Liver (tissue), 8 donors: ENCODE measurements at regions not wholly inside any gene's neighbourhood (a gene's known extent, or its start where the extent isn't known, plus 50 kb on each side); places are given as distances from the start of the nearest gene placed in this dataset.

Source experiments
- DNase-seq: peaks from one replicate; pipeline ENCODE4 v3.0.0-alpha.2; 2017; ENCODE audit warnings: low spot score
- H3K27ac ChIP-seq, 2 donors: one replicate each; pipeline ENCODE4 v1.7.0; 2013; ENCODE audit warnings: inconsistent platforms in 2 of 2, low read length in 2 of 2, control low read depth in 1 of 2, low read depth in 1 of 2, mild to moderate bottlenecking in 1 of 2
- H3K27me3 ChIP-seq, 4 donors: one replicate each; pipeline versions ENCODE4 v1.6.1 to v1.7.0; 2013; ENCODE audit warnings: low read length in 3 of 4, inconsistent platforms in 1 of 4, mild to moderate bottlenecking in 1 of 4, moderate library complexity in 1 of 4; ENCODE audit not compliant: control insufficient read depth in 4 of 4, insufficient read depth in 4 of 4
- H3K36me3 ChIP-seq, 4 donors: one replicate each; pipeline versions ENCODE4 v1.6.1 to v1.7.0; 2013; ENCODE audit warnings: low read length in 3 of 4, mild to moderate bottlenecking in 3 of 4, low read depth in 1 of 4, moderate library complexity in 1 of 4; ENCODE audit not compliant: control insufficient read depth in 4 of 4, insufficient read depth in 3 of 4
- H3K4me1 ChIP-seq, 4 donors: one replicate each; pipeline versions ENCODE4 v1.6.1 to v1.7.0; 2013; ENCODE audit warnings: low read length in 3 of 4, mild to moderate bottlenecking in 3 of 4, moderate library complexity in 1 of 4; ENCODE audit not compliant: control insufficient read depth in 4 of 4, insufficient read depth in 4 of 4
- H3K4me3 ChIP-seq, 3 donors: one replicate each; pipeline versions ENCODE4 v1.6.1 to v1.7.0; 2013; ENCODE audit warnings: low read length in 3 of 3, control low read depth in 1 of 3, low read depth in 1 of 3, mild to moderate bottlenecking in 1 of 3
- H3K9ac ChIP-seq, 2 donors: one replicate each; pipeline ENCODE4 v1.7.0; 2013; ENCODE audit warnings: low read length in 2 of 2, mild to moderate bottlenecking in 2 of 2, moderate library complexity in 2 of 2, control low read depth in 1 of 2, low read depth in 1 of 2
- H3K9me3 ChIP-seq, 4 donors: one replicate each; pipeline versions ENCODE4 v1.6.1 to v1.7.0; 2013; ENCODE audit warnings: low read length in 3 of 4; ENCODE audit not compliant: control insufficient read depth in 4 of 4
- CTCF ChIP-seq: fragments of 150-350 bp; IDR thresholded peaks from 2 replicates; pipeline ENCODE4 v1.5.1; 2017; ENCODE audit warnings: improper control_type of control experiment, low read depth, low read length; ENCODE audit not compliant: missing input control
- FOXA1 ChIP-seq: IDR thresholded peaks from 2 replicates; pipeline ENCODE4 v1.6.1; 2016; ENCODE audit warnings: antibody characterized with exemption
- FOXA2 ChIP-seq: IDR thresholded peaks from 2 replicates; pipeline ENCODE4 v1.6.1; 2016; ENCODE audit warnings: antibody characterized with exemption
- GABPA ChIP-seq, 2 donors: IDR thresholded peaks in 1 of 2; conservative IDR thresholded peaks in 1 of 2; 2 replicates each; pipeline ENCODE4 v1.6.1; 2016; ENCODE audit warnings: antibody characterized with exemption in 2 of 2, mild to moderate bottlenecking in 1 of 2, moderate library complexity in 1 of 2
- HNF4A ChIP-seq, 2 donors: conservative IDR thresholded peaks; 2 replicates each; pipeline ENCODE4 v1.6.1; 2016; ENCODE audit warnings: antibody characterized with exemption in 2 of 2, mild to moderate bottlenecking in 2 of 2
- HNF4G ChIP-seq: IDR thresholded peaks from 2 replicates; pipeline ENCODE4 v1.6.1; 2016; ENCODE audit warnings: antibody characterized with exemption
- JUND ChIP-seq, 2 donors: IDR thresholded peaks; 2 replicates each; pipeline ENCODE4 v1.6.1; 2016; ENCODE audit warnings: antibody characterized with exemption in 2 of 2
- MAX ChIP-seq: IDR thresholded peaks from 2 replicates; pipeline ENCODE4 v1.6.1; 2016; ENCODE audit warnings: antibody characterized with exemption
- NR2F2 ChIP-seq: IDR thresholded peaks from 2 replicates; pipeline ENCODE4 v1.6.1; 2016; ENCODE audit warnings: antibody characterized with exemption
- RAD21 ChIP-seq, 2 donors: IDR thresholded peaks; 2 replicates each; pipeline ENCODE4 v1.6.1; 2016; ENCODE audit warnings: antibody characterized with exemption in 2 of 2, mild to moderate bottlenecking in 2 of 2
- REST ChIP-seq: IDR thresholded peaks from 2 replicates; pipeline ENCODE4 v1.6.1; 2016; ENCODE audit warnings: antibody characterized with exemption, mild to moderate bottlenecking
- RXRA ChIP-seq, 2 donors: IDR thresholded peaks; 2 replicates each; pipeline ENCODE4 v1.6.1; 2017 to 2018; ENCODE audit warnings: antibody characterized with exemption in 2 of 2, mild to moderate bottlenecking in 1 of 2
- SP1 ChIP-seq: IDR thresholded peaks from 2 replicates; pipeline ENCODE4 v1.6.1; 2018; ENCODE audit warnings: antibody characterized with exemption, mild to moderate bottlenecking
- TAF1 ChIP-seq: conservative IDR thresholded peaks from 2 replicates; pipeline ENCODE4 v1.6.1; 2016; ENCODE audit warnings: antibody characterized with exemption, mild to moderate bottlenecking
- WGBS: extraction: QIAGEN DNeasy Blood & Tissue Kit; methylation state at CpG from one replicate; pipeline ENCODE4 v1.1.7; 2013; 5-methylcytosine and 5-hydroxymethylcytosine counted together
- TF ChIP-seq, protein P1 (sequence below): IDR thresholded peaks from 2 replicates; pipeline ENCODE4 v1.6.1; 2016; ENCODE audit warnings: antibody characterized with exemption
- TF ChIP-seq, protein P2 (sequence below): IDR thresholded peaks from 2 replicates; pipeline ENCODE4 v1.6.1; 2016; ENCODE audit warnings: antibody characterized with exemption
- donor health status: healthy.
- donor health status: healthy.
- donor health status: healthy.
- donor health status: healthy.
- donor health status: healthy.

DNA sequence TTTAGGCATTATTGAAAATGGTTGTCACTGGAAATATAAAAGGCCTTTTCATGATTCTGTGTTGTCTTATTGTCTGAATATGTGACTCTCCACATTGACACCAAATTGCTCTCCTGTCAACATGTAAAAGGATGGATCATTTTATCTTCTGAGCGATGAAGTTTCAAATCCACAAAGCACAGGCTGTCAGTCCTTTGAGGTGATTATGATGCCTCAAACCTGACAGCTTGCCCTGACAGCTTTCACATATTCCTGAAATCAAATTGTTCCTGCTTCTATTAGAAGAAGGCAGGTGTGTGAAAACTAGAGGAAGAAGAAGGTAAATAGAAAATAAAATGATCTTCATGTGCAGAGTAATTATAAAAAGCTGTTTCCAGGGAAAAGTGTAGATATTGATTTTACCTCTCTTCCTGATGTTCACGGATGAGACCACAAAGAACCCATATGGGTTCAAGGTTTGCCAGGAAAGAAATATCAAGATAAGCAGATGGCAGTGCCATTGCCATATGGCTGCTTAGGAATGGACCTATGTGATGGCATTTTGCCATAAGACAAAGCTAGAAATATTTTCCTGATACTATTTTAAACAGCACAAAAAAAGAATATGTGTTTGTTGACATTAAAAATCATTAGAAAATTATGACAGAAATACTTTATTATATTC lies 1006.3 kb upstream of the AGA start (continued):
- no peak for TF ChIP-seq CTCF
- TF ChIP-seq JUND (IDR thresholded peaks at IDR 0.05) = no peak
- no peak for TF ChIP-seq NR2F2
- TF ChIP-seq RAD21 (IDR thresholded peaks at IDR 0.05) = no peak
- TF ChIP-seq MAX = no peak
- no peak for TF ChIP-seq TAF1
- no peak for TF ChIP-seq RXRA (IDR thresholded peaks at IDR 0.05)
- no peak for TF ChIP-seq SP1

GRCh38 chr4:178450614-178451013 lies 1008.4 kb upstream of the AGA start:
- Histone ChIP-seq H3K9me3 (no peaks in the 10 kb centered on the region), H3K9ac (no peak overlapping the region), H3K27me3 (no peaks in the 10 kb centered on the region), H3K4me1 (no peaks in the 10 kb centered on the region), H3K36me3 (no peaks in the 10 kb centered on the region), H3K27ac (no peak overlapping the region), H3K4me3 (no peak overlapping the region)
- no peak for DNase-seq
- WGBS = 78% methylated on average over 3 of the region's 3 CpGs
- peak in 1 of 2 donors; percentile 26 for TF ChIP-seq RXRA (IDR thresholded peaks at IDR 0.05)
- no peak for TF ChIP-seq HNF4G
- TF ChIP-seq JUND (IDR thresholded peaks at IDR 0.05) = no peak
- no peak for TF ChIP-seq HNF4A (conservative IDR thresholded peaks at IDR 0.05)

- WGBS = 66% methylated on average over 4 of the region's 4 CpGs
- no peaks in the 10 kb centered on the region for H3K4me1 ChIP-seq
- H3K9ac ChIP-seq = no peak overlapping the region
Observed at GRCh38 chr4:178453057-178453456, 1010.8 kb upstream of the AGA start.

More at GRCh38 chr4:178453057-178453456, 1010.8 kb upstream of the AGA start:
- H3K9me3 ChIP-seq = no peaks in the 10 kb centered on the region
- TF ChIP-seq REST (no peak), FOXA2 (no peak), MAX (no peak), HNF4G (no peak), GABPA (IDR thresholded peaks at IDR 0.05 in 1 of 2, conservative IDR thresholded peaks at IDR 0.05 in 1 of 2) (no peak), CTCF (no peak), FOXA1 (no peak), HNF4A (conservative IDR thresholded peaks at IDR 0.05) (no peak)
- TF ChIP-seq, protein P1, sequence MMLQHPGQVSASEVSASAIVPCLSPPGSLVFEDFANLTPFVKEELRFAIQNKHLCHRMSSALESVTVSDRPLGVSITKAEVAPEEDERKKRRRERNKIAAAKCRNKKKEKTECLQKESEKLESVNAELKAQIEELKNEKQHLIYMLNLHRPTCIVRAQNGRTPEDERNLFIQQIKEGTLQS = no peak
- TF ChIP-seq, protein P2, sequence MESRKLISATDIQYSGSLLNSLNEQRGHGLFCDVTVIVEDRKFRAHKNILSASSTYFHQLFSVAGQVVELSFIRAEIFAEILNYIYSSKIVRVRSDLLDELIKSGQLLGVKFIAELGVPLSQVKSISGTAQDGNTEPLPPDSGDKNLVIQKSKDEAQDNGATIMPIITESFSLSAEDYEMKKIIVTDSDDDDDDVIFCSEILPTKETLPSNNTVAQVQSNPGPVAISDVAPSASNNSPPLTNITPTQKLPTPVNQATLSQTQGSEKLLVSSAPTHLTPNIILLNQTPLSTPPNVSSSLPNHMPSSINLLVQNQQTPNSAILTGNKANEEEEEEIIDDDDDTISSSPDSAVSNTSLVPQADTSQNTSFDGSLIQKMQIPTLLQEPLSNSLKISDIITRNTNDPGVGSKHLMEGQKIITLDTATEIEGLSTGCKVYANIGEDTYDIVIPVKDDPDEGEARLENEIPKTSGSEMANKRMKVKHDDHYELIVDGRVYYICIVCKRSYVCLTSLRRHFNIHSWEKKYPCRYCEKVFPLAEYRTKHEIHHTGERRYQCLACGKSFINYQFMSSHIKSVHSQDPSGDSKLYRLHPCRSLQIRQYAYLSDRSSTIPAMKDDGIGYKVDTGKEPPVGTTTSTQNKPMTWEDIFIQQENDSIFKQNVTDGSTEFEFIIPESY = no peak
- no peak overlapping the region for H3K4me3 ChIP-seq
- DNase-seq = no peak
- H3K36me3 ChIP-seq = no peaks in the 10 kb centered on the region
- no peaks in the 10 kb centered on the region for H3K27me3 ChIP-seq
- no peak overlapping the region for H3K27ac ChIP-seq
